ENCODE measurements at regions not wholly inside any gene's neighbourhood (a gene's known extent, or its start where the extent isn't known, plus 50 kb on each side); places are given as distances from the start of the nearest gene placed in this dataset.
"Not testable (repeated sequence)": the region's sequence is repeated elsewhere in the genome, so short reads cannot be mapped to it uniquely, and the experiment has no call there.

DNA sequence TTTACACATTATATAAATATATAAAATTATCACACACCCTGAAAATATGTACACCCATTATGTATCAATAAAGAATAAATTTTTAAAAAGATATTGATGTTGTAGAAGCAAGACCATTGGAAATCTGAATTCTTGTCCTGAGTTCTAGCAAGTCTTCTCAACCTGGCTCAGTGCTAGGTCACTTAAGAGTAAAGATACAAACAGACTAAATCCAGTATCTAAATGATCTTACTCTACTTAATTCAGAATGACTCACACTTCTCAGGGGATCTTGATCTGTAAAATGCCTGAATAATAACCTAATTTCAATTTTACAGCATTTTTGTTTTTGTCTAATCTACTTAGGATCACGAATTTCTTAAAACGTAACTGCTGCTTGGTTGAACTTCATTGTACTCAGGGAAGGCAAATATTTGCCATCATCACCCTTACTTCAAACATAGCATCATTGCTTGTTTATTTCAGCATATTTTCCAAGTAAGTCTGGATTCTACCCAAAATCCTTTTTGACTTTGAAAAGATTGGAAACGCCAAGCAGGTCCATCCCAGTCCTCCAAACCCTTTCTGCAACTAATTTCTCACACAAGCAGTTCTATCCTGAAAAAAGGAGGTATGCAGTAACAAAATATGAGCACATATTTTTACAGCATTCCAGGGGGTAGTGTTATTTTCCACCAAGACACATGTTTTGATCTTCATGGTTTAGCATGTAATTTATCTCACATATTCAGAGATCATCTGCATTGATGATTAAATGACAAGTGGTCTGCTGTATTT is 582.6 kb downstream of the PSAT1 start:
- DNase-seq, result no peak

DNA sequence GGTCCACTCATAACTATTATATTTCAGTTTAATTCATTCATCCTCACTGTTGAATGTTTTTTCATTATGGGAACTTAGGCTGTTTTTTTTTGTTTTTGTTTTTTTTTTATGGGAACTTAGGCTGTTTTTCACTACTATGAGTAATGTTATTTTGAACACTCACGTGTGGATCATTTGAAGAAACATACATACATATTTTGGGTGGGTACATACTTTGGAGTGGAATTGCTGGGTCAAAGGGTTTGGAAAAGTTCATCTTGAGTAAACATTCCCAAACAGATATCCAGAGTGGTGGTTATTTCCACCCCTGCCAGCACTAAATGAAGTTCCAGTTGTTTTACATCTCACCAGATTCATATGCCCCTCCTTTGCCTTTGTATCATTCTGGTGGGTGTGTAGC is 584.4 kb downstream of the PSAT1 start:
- no peak for DNase-seq

DNA sequence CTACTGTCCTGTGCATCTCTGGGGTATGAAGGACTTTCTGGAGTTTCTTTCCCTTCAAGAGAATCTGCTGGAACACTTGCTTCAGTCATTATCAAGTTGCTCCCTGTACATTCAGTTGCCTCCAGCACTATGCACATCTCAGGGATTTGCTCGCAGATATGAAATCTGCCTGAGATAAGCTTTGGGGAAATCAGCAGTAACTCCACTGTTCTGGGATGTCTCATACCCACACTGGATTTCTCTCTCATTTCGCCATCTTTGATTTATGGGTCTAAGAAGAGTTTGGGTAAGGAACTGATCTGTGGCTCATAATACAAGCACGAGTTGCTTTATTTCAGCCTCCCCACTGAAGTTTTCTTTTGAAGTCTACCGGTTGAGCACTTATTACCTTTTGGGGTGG is 585.6 kb downstream of the PSAT1 start:
- DNase-seq, result no peak

DNA sequence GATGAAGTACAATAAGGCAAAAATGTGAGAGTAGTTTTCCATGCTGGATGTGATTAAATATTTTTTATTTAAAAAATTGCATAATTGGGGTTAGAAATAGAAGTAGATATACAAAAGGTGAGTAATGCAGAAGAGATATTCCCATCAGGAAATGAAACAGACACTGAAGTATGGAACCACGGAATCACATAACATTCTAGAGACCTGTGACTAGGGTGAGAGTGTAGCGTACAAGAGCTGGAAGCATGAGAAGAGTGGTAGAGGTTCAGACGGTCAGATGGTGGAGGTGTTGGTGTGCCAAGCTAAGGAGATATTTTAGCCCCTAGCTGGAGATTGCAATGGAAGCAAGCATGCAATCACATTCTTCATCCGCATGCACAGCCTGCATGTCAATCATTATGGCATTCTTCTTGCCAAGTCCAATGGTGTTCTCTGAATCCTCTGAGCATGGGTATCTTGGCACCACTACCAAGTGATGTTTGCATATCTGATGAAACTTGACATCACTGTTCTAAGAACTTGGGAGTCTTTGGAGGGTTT is 587.8 kb downstream of the PSAT1 start:
- DNase-seq, result no peak

DNA sequence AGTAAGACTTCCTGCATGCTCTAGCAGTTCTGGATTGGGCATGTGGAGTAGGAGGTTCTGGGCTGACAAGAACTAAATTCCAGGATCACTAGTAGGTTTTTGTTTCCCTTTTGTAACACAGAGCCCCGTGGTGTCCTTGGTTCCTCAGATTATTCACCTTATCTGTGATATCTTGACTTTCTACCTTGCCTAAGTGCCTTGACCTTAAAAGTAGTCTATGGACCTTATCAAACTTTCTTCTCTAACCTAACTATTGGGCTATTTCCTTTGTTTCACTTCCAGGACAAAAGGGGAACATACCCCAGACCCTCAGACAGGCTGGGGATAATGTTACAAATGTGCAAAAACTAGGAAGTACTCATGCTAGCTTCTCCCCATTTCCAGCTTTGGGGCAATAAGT is 595.3 kb downstream of the PSAT1 start:
- no peak for DNase-seq

DNA sequence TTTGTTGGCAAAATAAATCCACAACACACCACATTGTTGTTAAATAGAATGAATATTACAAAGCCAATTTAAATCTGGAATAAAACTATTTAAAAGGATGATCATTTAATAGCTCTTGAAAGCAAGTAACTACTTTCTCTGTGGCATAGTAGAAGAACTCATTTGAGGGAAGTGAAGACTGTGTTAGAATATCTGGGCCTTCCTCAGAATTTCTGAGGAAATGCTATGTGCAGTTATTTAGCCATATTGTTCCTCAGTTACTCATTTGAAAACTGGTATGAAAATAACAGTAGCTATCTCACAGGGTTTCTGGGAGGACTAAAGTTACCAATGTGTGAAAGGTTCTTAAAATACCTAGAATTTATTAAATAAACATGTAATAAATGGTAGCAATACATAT is 595.8 kb downstream of the PSAT1 start:
- no peak for DNase-seq

DNA sequence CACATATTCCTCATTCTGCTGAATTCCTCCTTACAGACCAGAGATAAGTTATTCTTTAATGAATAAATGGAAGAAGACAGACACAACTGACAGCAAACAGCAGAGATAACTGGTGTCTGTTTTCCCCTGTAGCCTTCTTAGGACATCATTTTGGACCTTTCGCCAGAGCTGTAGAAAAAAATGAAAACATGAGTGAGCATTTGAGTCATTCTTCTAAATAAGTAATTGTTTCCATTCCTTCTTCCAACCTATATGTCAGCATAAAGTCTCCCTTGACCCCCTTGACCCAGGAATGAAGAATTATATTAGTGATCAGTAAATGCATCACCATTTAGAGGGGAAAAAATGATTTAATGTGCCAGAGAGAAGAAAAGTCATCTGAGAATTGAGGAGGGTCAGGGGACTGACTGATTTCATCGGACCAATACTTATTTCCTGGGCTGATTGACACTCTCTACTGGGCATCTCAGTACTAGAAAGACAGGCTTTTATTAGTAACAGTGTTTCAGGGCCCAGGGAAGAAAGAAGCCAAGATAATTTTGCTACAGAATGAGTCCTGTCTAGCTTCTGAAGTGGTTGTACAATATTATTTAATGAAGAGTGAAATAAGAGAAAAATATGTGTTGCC is 597.0 kb downstream of the PSAT1 start:
- no peak for DNase-seq

DNA sequence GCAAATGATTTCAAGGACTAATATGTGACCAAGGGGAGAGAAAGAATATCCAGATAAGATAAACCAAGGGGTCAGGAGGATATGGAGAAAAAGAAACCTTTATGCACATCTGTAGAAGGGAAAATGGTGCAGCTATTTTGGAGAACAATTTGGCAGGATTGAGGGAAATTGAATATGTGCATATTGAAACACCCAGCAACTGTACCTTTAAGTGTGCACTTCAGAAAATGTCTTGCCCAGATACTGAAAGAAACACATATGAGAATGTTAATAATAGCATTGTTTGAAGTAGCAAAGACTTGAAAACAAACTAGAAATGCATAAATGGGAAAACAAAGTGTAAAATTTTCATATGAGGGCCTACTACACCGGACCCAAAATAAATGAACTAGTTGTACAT is 599.6 kb downstream of the PSAT1 start:
- no peak for DNase-seq

DNA sequence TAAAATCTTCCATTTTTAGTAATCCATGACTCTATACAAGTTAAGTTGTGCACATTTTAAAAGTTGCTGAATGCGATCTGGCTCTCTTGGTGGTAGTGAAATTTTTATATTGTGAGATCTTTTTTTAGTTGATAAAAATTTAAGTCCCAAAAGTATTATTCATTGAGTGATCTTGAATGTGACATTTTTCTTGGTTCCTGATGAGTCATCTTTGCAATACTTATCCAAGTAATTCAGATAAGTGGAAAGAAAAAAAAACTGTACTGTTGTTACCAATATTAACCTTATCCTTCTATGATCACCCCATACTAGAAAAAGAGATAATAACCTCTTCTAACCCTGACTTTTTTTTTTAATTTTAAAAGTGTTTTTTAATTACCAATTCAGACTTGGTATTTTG is 601.3 kb downstream of the PSAT1 start:
- DNase-seq, result no peak

DNA sequence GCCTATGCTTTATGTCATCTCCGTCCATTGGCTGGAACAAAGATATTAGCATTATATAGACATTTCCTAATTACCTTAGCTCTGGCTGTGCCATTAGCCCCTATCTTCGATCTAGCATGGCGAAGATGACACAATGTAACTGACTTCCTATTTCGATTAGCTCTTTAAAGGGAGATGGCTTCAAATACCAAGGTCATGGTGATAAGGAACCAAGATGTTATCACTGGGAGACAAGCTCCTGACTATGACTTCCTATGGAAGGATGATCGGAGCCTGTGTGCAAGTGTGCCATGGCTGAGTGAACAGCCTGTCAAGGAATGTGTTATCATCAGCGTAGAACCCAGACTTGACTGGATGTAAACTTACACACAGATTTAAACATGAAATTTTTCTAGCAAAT is 602.1 kb downstream of the PSAT1 start:
- no peak for DNase-seq

DNA sequence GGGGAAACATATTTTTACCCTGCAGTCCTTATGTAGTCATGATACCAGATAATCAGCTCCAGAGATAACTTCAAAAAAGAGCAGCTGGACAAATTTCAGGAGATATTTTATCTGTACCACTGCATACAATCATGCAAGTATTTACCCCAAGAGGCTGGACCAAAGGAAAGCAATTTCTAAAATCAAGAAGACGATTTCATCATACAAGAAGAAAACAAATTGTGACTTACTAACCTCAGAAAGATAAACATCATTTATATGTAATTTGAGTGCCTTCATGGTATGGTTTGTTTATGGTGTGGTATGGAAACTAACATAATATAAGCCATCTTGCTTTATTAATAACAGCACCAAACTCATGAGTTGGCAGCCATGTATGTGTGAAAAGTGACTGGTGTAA is 603.6 kb downstream of the PSAT1 start:
- no peak for DNase-seq

DNA sequence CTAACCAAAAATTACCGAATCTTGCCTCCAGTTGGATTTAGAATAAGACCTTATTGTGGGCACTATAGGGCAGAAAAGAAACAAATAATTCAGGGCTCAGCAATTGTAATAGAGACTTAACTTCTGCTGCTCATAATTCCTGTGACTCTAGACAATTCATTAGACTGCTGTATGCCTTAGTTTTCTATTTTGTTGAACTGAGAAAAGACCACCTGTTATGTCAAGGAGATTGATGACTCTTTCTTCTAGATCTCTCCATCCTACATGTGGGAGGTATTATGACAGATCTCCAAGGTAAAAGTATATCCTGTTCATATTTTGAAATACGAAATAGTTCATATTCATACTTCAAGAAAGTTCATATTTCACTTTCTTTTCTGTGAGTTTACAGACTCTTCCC is 605.1 kb downstream of the PSAT1 start:
- no peak for DNase-seq

DNA sequence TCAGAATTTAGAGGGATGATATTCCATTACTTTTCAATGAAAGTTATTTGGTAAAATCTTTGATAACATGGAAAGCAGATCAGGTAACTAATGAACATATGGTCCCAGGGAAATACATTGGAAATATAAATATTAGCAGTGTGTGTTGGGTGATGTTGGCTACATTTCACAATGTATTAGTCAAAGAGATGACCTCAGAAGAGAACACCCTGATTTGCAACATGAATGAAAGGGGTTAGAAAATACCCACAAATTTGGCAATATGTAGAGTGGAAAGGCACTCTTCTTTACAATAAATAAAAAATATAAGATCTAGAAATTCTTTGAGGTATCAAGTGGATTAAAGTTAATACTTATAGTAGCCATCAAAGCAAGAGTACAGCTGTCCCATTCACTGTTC is 606.7 kb downstream of the PSAT1 start:
- no peak for DNase-seq

DNA sequence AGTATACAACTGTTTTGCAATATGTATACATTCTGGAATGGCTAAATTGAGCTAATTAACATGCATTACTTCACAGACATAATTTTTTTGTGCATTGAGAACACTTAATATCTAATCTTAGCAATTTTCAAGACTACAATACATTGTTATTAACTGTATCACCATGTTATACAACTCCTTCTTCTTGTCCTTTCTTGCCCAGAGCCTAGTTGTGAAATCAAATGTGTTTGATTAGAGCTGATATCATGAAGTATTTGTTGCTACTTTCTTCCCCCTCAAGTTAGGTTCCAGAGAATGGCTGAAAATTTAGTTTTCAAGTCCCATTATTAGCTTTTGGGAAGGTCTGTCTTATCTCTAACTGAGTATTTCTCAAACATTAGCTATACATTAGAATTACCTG is 607.8 kb downstream of the PSAT1 start:
- DNase-seq, result no peak

DNA sequence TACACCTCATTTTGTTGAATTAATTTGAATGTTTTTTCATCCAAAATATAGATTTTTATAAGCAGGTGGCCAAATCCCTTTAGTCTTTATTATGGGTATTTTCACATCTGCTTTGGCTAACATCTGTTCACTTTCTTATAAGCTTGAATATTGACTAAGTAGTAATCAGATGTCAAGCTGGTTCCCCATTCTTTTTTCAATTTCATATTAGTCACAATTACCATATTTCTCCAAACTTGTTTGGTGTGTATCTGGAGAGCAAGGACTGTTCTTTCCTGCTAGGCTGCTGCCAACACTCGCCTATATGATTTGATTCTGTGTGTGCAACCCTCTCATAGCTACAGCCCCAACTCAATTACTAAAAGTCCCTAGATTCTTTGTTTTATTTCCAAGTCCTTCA is 608.5 kb downstream of the PSAT1 start:
- no peak for DNase-seq

DNA sequence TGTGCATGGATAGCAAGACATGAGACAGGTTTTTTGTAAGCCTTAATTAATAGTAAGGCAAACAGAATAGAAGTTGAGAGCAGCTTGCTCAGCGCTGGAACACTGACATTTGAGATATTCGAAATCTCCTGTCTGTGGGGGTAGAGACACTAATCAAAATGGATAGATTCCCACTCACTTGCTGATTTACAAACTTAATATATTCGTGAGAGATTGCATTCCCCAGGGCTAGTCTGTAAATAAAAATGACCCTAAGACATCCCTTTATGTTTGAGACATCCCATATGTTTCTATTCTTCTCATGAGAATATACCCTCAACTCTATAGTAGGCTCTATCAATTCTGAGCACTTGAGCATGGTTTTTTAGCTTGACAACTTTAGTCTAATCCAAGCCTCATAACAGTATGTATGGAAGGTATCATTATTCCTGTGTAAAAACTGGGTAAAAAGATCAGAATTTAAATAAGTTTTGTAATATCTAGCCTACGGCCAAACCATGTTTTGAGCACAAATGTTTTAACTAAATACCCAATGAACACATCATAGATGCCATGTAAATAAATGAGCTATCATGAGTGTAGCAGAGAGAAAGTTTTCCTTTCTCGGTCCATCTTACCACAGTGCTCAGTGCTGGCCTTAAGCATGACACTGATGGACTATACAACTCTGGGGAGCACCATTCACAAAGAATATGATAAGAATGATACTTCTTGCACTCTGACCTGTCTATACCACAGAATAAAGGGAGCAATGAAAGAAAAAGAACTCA is 609.2 kb downstream of the PSAT1 start:
- DNase-seq, result no peak

DNA sequence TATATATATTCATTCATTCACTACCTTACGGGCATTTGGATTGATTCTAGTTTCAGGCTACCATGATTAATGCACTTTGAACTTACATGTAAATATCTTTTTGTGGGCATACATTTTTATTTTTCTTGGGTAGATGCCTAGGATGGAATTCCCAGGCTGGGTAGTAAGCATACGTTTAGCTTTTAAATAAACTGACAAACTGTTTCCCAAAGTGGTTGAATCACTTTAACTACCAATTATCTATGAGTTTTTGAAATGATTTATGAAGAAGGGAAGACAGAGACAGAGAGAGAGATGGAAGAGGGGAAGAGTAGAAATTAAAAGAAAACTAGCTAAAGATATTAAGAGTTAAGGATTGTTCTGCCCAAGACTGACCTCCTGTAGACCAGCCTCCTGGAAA is 612.6 kb downstream of the PSAT1 start:
- no peak for DNase-seq

DNA sequence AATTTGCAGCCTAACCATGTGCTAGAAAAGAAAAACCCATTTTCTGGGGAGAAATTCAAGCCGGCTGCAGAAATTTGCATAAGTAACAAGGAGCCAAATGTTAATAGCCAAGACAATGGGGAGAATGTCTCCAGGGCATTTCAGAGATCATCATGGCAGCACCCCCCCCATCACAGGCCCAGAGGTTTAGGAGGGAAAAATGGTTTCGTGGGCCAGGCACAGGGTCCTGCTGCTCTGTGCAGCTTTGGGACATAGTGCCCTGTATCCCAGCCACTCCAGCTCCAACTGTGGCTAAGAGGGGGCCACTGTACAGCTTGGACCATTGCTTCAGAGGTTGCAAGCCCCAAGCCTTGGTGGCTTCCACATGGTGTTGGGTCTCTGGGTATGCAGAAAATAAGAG is 620.0 kb downstream of the PSAT1 start:
- DNase-seq, result not testable (repeated sequence)

DNA sequence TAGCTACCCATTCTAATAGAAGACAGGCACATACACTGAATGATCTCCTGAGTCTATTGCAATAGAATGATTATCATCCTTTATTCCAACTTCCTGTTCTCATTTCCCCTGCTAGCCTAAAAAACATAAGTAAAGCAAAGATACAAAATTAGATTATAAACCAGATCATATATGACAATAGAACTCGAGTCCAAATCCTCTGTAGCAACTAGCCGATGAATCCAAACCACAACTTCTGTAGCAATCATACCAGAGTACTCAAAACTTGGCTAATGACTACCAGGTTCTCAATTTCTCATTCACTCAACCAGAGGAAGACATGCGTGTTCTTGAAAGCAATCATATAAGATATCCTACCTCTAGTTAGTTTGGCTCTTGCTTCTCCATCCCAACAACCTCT is 622.1 kb downstream of the PSAT1 start:
- DNase-seq, result no peak

DNA sequence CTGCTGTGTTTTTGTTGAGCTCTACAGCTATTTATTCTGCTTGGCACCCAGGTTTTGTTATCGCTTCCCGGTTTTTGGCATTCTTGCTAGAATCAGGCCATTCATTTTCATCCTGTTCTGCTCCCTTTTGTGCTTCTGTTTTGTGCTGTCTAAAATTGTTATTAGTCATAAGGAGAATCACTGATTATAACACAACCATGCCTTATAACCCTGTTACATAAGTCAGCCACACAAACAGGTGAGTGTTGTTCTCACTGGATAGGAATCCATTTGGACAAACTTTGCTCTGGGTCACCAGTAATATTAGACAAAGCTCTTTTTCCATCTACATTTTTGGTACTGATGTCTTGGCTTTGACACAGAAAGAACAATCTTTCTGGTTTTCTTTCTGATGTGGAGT is 622.8 kb downstream of the PSAT1 start:
- no peak for DNase-seq

DNA sequence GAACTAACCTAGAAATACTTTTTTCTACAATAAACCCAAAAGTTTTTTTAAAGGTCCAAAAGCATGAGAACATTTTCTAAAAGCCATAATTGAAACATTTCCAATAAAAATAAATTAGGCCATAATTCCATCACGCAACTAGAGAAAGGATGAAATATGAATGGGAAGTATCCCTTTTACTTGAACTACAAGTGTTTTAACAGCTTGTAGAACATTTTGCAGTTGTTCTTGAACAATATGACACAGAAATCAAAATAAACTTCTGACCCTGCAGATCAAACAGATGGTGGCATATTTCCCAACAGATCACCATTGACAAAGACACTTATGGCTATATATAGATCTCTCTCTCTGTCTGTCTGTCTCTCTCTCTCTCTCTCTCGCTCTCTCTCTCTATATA is 624.4 kb downstream of the PSAT1 start:
- no peak for DNase-seq

DNA sequence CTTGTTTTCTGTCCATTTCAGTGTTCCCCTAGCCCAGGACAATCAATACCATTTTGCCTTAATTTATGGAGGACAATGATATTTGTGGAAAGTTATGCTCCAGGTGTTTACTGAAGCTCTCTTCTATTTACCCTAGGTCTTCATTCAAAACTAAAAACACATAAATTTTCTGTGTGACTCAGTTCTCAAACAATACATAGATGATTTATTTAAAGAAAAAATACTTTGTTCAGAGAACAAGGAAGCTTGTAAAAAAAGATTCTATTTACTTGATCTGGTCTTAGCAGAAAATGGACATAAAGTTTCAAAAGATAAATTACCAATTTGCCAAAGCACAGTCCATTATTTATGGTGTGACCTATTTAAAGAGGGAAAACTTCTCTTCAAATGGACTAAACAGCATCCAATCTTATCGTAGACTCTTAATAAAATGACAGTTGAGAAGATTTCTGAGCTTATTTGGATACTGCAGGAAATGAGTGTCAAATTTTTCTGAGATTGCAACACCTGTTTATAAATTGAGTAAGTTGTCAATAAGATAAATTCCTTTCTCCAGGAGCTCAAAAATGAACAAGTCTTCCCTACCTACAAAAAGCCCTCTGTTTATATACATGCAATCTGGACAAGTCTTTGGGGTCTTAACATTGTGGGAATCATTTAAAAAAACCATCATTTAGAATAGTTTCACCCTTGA is 627.2 kb downstream of the PSAT1 start:
- DNase-seq, result no peak
